Neutrophil (primary cell): ENCODE measurements at regions not wholly inside any gene's neighbourhood (a gene's known extent, or its start where the extent isn't known, plus 50 kb on each side); places are given as distances from the start of the nearest gene placed in this dataset.

ENCODE experiments used
- H3K27ac ChIP-seq: fragments of 200-600 bp; sonication (generic); 2 replicates; pipeline ENCODE4 v1.5.1; 2016; ENCODE audit warnings: mild to moderate bottlenecking, moderate library complexity
- H3K27me3 ChIP-seq: fragments of 200-600 bp; sonication (generic); 2 replicates; pipeline ENCODE4 v1.6.0; 2016; ENCODE audit warnings: mild to moderate bottlenecking
- H3K36me3 ChIP-seq: fragments of 200-600 bp; sonication (generic); 2 replicates; pipeline ENCODE4 v1.5.1; 2017
- H3K4me1 ChIP-seq, 2 experiments: fragments of 200-600 bp in 1 of 2; sonication (generic) in 1 of 2; 1 replicate in 1 of 2; 2 replicates in 1 of 2; pipeline versions ENCODE4 v1.5.1 to v1.6.1; 2013 to 2016; ENCODE audit warnings: low read depth in 1 of 2, low read length in 1 of 2, mild to moderate bottlenecking in 1 of 2, moderate library complexity in 1 of 2; ENCODE audit not compliant: control insufficient read depth in 1 of 2, insufficient read depth in 1 of 2
- H3K4me3 ChIP-seq, 2 experiments: fragments of 200-600 bp in 1 of 2; sonication (generic) in 1 of 2; 1 replicate in 1 of 2; 2 replicates in 1 of 2; pipeline ENCODE4 v1.5.1; 2013 to 2016; ENCODE audit warnings: low read depth in 1 of 2, low read length in 1 of 2, mild to moderate bottlenecking in 1 of 2, moderate library complexity in 1 of 2
- H3K9me3 ChIP-seq: fragments of 200-600 bp; sonication (generic); 2 replicates; pipeline ENCODE4 v1.5.1; 2016
- CTCF ChIP-seq: fragments of 200-600 bp; sonication (generic); IDR thresholded peaks from 2 replicates; pipeline ENCODE4 v1.5.1; 2016; ENCODE audit warnings: antibody characterized with exemption

- Histone ChIP-seq H3K9me3 (peaks cover 4% of the 10 kb centered on the region), H3K27me3 (no peaks in the 10 kb centered on the region), H3K4me1 (no peaks in the 10 kb centered on the region), H3K27ac (no peak overlapping the region), H3K4me3 (no peak overlapping the region), H3K36me3 (no peaks in the 10 kb centered on the region)
- TF ChIP-seq CTCF = no peak
These were observed 312.9 kb upstream of the PRR16 start for GRCh38 chr5:120151181-120151580.

GRCh38 chr5:120151825-120152224, 312.3 kb upstream of the PRR16 start:
- Histone ChIP-seq H3K9me3 (no peaks in the 10 kb centered on the region), H3K27ac (no peak overlapping the region), H3K4me1 (no peaks in the 10 kb centered on the region), H3K27me3 (no peaks in the 10 kb centered on the region), H3K36me3 (no peaks in the 10 kb centered on the region), H3K4me3 (no peak overlapping the region)
- TF ChIP-seq CTCF = no peak

GRCh38 chr5:120152472-120152871, 311.6 kb upstream of the PRR16 start:
- H3K4me3 ChIP-seq = no peak overlapping the region
- H3K4me1 ChIP-seq = no peaks in the 10 kb centered on the region
- no peaks in the 10 kb centered on the region for H3K36me3 ChIP-seq
- H3K27me3 ChIP-seq = no peaks in the 10 kb centered on the region
- TF ChIP-seq CTCF = no peak
- no peak overlapping the region for H3K27ac ChIP-seq
- H3K9me3 ChIP-seq = no peaks in the 10 kb centered on the region

- no peaks in the 10 kb centered on the region for H3K4me1 ChIP-seq
- H3K4me3 ChIP-seq = no peak overlapping the region
These were observed 311.2 kb upstream of the PRR16 start for GRCh38 chr5:120152931-120153330.

GRCh38 chr5:120153551-120153950, 310.5 kb upstream of the PRR16 start:
- no peaks in the 10 kb centered on the region for H3K9me3 ChIP-seq
- no peak for TF ChIP-seq CTCF
- no peaks in the 10 kb centered on the region for H3K4me1 ChIP-seq
- H3K36me3 ChIP-seq = no peaks in the 10 kb centered on the region
- no peak overlapping the region for H3K4me3 ChIP-seq
- H3K27ac ChIP-seq = no peak overlapping the region
- no peaks in the 10 kb centered on the region for H3K27me3 ChIP-seq

More at GRCh38 chr5:120152931-120153330, 311.2 kb upstream of the PRR16 start:
- Histone ChIP-seq H3K9me3 (no peaks in the 10 kb centered on the region), H3K27ac (no peak overlapping the region), H3K36me3 (no peaks in the 10 kb centered on the region), H3K27me3 (no peaks in the 10 kb centered on the region)
- no peak for TF ChIP-seq CTCF

- Histone ChIP-seq H3K36me3 (no peaks in the 10 kb centered on the region), H3K27ac (no peak overlapping the region)
- TF ChIP-seq CTCF = no peak
These were observed 308.2 kb upstream of the PRR16 start for GRCh38 chr5:120155873-120156272.

More at GRCh38 chr5:120155873-120156272, 308.2 kb upstream of the PRR16 start:
- Histone ChIP-seq H3K4me1 (no peaks in the 10 kb centered on the region), H3K4me3 (no peak overlapping the region), H3K9me3 (no peaks in the 10 kb centered on the region), H3K27me3 (no peaks in the 10 kb centered on the region)
